HepG2 (cell line): ENCODE measurements at regions not wholly inside any gene's neighbourhood (a gene's known extent, or its start where the extent isn't known, plus 50 kb on each side); places are given as distances from the start of the nearest gene placed in this dataset.

Experiments used
- ATAC-seq: fragments of 200-7000 bp; cut with Tn5 transposase; 3 replicates; pipeline ENCODE4 v1.9.1; 2020; ENCODE audit warnings: mild to moderate bottlenecking, moderate library complexity
- BruUV-seq: library from RNA; stranded (reverse); fragments of 400-500 nt; replicated peaks from 2 replicates; lab custom pipeline; 2021; lab: Mats Ljungman, UMichigan
- CTCF ChIA-PET: fragments of 300-600 bp; formaldehyde crosslinking; extraction: SDS; loops from one replicate; lab custom pipeline; 2021; ENCODE audit warnings: low total read pairs, inconsistent platforms, low intra/inter-chr PET ratio; lab: Yijun Ruan, JAX
- POLR2A ChIA-PET: fragments of 350-600 bp; sonication (Branson Sonifier 250); formaldehyde crosslinking; loops from one replicate; lab custom pipeline; 2020; ENCODE audit warnings: antibody characterized with exemption, inconsistent platforms; lab: Yijun Ruan, JAX
- DNase-seq: peaks from one replicate; pipeline ENCODE4 v3.0.0-alpha.2; 2015; ENCODE audit warnings: low spot score
- FAIRE-seq: peaks from 3 replicates; lab custom pipeline; 2011; peaks lifted over from hg19 to GRCh38; lab: Jason Lieb, UNC
- H2AFZ ChIP-seq: one replicate; pipeline ENCODE4 v1.6.1; 2011; ENCODE audit warnings: low read length, inconsistent platforms
- H3K27ac ChIP-seq: fragments of 300-600 bp; 3 replicates; pipeline ENCODE4 v1.8.0; 2011; ENCODE audit warnings: mixed run types, mild to moderate bottlenecking, mixed read lengths, low read length, inconsistent platforms; ENCODE audit not compliant: insufficient read depth; ENCODE audit errors: extremely low read length
- H3K27me3 ChIP-seq, 2 experiments: fragments of 200-600 bp in 1 of 2; 2 replicates in 1 of 2; 3 replicates in 1 of 2; pipeline versions ENCODE4 v1.6.0 to v1.8.0; 2011; ENCODE audit warnings: low read length in 2 of 2, mild to moderate bottlenecking in 2 of 2, moderate library complexity in 2 of 2, inconsistent platforms in 1 of 2; ENCODE audit not compliant: insufficient read depth in 2 of 2, control insufficient read depth in 1 of 2
- H3K36me3 ChIP-seq, 2 experiments: fragments of 200-600 bp in 1 of 2; replicated peaks in 1 of 2; 2 replicates in 1 of 2; 3 replicates in 1 of 2; pipeline versions ENCODE4 v1.5.1 to v1.8.0; 2011; ENCODE audit warnings: low read length in 2 of 2, inconsistent platforms in 1 of 2; ENCODE audit not compliant: insufficient read depth in 2 of 2, control insufficient read depth in 1 of 2
- H3K4me1 ChIP-seq: 2 replicates; pipeline ENCODE4 v1.5.1; 2012; ENCODE audit warnings: low read length, inconsistent platforms; ENCODE audit not compliant: insufficient read depth
- H3K4me2 ChIP-seq: 2 replicates; pipeline ENCODE4 v1.6.0; 2011; ENCODE audit warnings: low read depth, low read length, inconsistent platforms
- H3K4me3 ChIP-seq, 3 experiments: fragments of 200-600 bp in 1 of 3; sonication (generic), shearing (Covaris generic) in 1 of 3; replicated peaks in 1 of 3; 2 replicates each; pipeline ENCODE4 v1.5.1; 2011 to 2016; ENCODE audit warnings: low read length in 3 of 3, inconsistent platforms in 2 of 3, low read depth in 2 of 3, mild to moderate bottlenecking in 2 of 3, control low read depth in 1 of 3, mixed read lengths in 1 of 3; ENCODE audit not compliant: insufficient read depth in 1 of 3
- H3K79me2 ChIP-seq: one replicate; pipeline ENCODE4 v1.6.1; 2011; ENCODE audit warnings: low read length, inconsistent platforms; ENCODE audit not compliant: insufficient read depth
- H3K9ac ChIP-seq: 2 replicates; pipeline ENCODE4 v1.6.0; 2011; ENCODE audit warnings: mild to moderate bottlenecking, low read depth, low read length, inconsistent platforms; ENCODE audit not compliant: insufficient read depth
- H3K9me3 ChIP-seq: 2 replicates; pipeline ENCODE4 v1.5.1; 2012; ENCODE audit warnings: mild to moderate bottlenecking, low read length
- H4K20me1 ChIP-seq: 2 replicates; pipeline ENCODE4 v1.6.0; 2011; ENCODE audit warnings: inconsistent platforms, mild to moderate bottlenecking, low read length, moderate library complexity; ENCODE audit not compliant: insufficient read depth
- ATM ChIP-seq: fragments of 450-650 bp; IDR thresholded peaks from 2 replicates; pipeline ENCODE4 v1.7.1; 2017; ENCODE audit warnings: mild to moderate bottlenecking, borderline replicate concordance
- ATRX ChIP-seq: sonication (generic); formaldehyde crosslinking; IDR thresholded peaks from 2 replicates; pipeline ENCODE4 v1.4.0; 2020; ENCODE audit warnings: missing genetic modification reagents, borderline replicate concordance
- KMT2B ChIP-seq: IDR thresholded peaks from 2 replicates; pipeline ENCODE4 v1.6.1; 2016; ENCODE audit warnings: missing genetic modification reagents, missing compliant biosample characterization
- RBM39 ChIP-seq: fragments of 200-400 bp; formaldehyde crosslinking; IDR thresholded peaks from one replicate; pipeline ENCODE4 v1.6.1; 2018; ENCODE audit warnings: antibody characterized with exemption, mild to moderate bottlenecking, low read depth, low read length; ENCODE audit not compliant: poor library complexity, severe bottlenecking
- TOPORS ChIP-seq: sonication (generic); formaldehyde crosslinking; IDR thresholded peaks from 2 replicates; pipeline ENCODE4 v1.8.0; 2023; ENCODE audit warnings: mild to moderate bottlenecking, missing genetic modification reagents
- ZNF644 ChIP-seq: IDR thresholded peaks from 2 replicates; pipeline ENCODE4 v1.6.1; 2016; ENCODE audit warnings: low read depth
- ZNF713 ChIP-seq: sonication (generic); formaldehyde crosslinking; IDR thresholded peaks from 2 replicates; pipeline ENCODE4 v1.4.0; 2020; ENCODE audit warnings: mild to moderate bottlenecking, missing genetic modification reagents
- ZSCAN12 ChIP-seq: sonication (generic); formaldehyde crosslinking; IDR thresholded peaks from 2 replicates; pipeline ENCODE4 v1.9.0; 2021; ENCODE audit warnings: mild to moderate bottlenecking, missing genetic modification reagents
- WGBS: methylation state at CpG from one replicate; pipeline ENCODE4 v1.1.6; 2017; ENCODE audit warnings: low lambda C conversion rate; 5-methylcytosine and 5-hydroxymethylcytosine counted together
- in situ Hi-C: cut with HindIII; loops from 2 replicates; pipeline ENCODE4 v1.10.0; 2017; ENCODE audit warnings: low pct_unique_long_range_greater_than_20kb; ENCODE audit not compliant: extremely low pct_ligation_motif_present
- intact Hi-C: fragments of 100-400 bp; cut with micrococcal nuclease; formaldehyde crosslinking; loops from one replicate; pipeline ENCODE4 v1.10.0; 2022; ENCODE audit not compliant: unreplicated experiment
- TF ChIP-seq, protein P1 (sequence below), 2 experiments: IDR thresholded peaks; 2 replicates each; pipeline ENCODE4 v1.6.1; 2011 to 2012; ENCODE audit warnings: low read length in 2 of 2, borderline replicate concordance in 1 of 2, low read depth in 1 of 2, mild to moderate bottlenecking in 1 of 2, moderate library complexity in 1 of 2
- TF ChIP-seq, protein P2 (sequence below): sonication (generic); formaldehyde crosslinking; IDR thresholded peaks from 2 replicates; pipeline ENCODE4 v1.9.0; 2021; ENCODE audit warnings: missing genetic modification reagents, borderline replicate concordance
- TF ChIP-seq, protein P3 (sequence below): sonication (generic); formaldehyde crosslinking; IDR thresholded peaks from 2 replicates; pipeline ENCODE4 v1.5.1; 2020; ENCODE audit warnings: missing genetic modification reagents, mild to moderate bottlenecking, borderline replicate concordance

DNA sequence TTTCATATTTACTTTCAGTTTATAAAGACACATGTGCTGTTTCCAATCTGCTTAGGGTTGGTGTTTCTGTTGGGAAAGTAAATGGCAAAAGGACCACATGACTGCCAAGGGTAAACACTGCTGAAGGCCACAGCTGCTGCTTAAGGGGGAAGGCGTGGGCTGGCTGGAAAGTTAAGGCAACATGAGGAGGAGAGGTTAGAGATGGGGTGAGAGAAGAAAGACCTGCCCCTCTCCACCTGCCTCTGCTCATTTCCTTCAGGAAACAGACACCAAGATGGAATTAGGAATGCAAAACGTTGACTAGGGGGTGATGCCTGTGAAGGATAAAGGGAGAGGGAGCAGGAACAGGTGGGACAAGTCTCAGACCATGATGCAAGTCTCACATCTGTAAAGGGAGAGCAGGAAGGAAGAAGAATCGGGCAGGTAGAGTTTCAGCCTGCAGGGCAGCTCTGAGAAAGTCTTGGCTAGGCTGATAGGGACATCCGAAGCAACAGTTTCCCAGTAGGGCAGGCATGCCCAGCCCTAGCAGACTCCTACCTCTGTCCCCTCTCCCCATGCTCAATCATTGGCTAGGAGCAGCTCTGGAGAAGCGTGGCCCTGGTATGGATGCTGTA is 86.0 kb downstream of the CDC42EP3 start:
- H3K4me2 ChIP-seq = no peak overlapping the region
- ChIA-PET CTCF (no interaction called here), POLR2A (no interaction called here)
- H3K27ac ChIP-seq = no peak overlapping the region
- no peaks in the 10 kb centered on the region for H3K79me2 ChIP-seq
- no peak overlapping the region for H3K4me3 ChIP-seq
- H3K9me3 ChIP-seq = no peaks in the 10 kb centered on the region
- WGBS = 6% methylated on average over 5 of the region's 5 CpGs
- H3K36me3 ChIP-seq = no peaks in the 10 kb centered on the region
- no peaks in the 10 kb centered on the region for H3K4me1 ChIP-seq
- ATAC-seq = no peak
- H3K9ac ChIP-seq = no peak overlapping the region
- no peak for DNase-seq
- in situ Hi-C loops (no loop called here), intact Hi-C loops (no loop called here)
- no TSS peak for BruUV-seq
- H2AFZ ChIP-seq = no peak overlapping the region
- peaks cover 0 to 13% of the 10 kb centered on the region in 2 experiments; a peak in 4 of 5 replicates for H3K27me3 ChIP-seq
- no peak for FAIRE-seq
- H4K20me1 ChIP-seq = no peaks in the 10 kb centered on the region
- TF ChIP-seq ATRX (no peak), KMT2B (CRISPR knock-in tag) (no peak), ATM (no peak), RBM39 (no peak), TOPORS (CRISPR knock-in tag) (no peak), ZSCAN12 (CRISPR knock-in tag) (no peak), ZNF713 (CRISPR knock-in tag) (no peak), ZNF644 (CRISPR knock-in tag) (no peak)
- TF ChIP-seq, protein P1, sequence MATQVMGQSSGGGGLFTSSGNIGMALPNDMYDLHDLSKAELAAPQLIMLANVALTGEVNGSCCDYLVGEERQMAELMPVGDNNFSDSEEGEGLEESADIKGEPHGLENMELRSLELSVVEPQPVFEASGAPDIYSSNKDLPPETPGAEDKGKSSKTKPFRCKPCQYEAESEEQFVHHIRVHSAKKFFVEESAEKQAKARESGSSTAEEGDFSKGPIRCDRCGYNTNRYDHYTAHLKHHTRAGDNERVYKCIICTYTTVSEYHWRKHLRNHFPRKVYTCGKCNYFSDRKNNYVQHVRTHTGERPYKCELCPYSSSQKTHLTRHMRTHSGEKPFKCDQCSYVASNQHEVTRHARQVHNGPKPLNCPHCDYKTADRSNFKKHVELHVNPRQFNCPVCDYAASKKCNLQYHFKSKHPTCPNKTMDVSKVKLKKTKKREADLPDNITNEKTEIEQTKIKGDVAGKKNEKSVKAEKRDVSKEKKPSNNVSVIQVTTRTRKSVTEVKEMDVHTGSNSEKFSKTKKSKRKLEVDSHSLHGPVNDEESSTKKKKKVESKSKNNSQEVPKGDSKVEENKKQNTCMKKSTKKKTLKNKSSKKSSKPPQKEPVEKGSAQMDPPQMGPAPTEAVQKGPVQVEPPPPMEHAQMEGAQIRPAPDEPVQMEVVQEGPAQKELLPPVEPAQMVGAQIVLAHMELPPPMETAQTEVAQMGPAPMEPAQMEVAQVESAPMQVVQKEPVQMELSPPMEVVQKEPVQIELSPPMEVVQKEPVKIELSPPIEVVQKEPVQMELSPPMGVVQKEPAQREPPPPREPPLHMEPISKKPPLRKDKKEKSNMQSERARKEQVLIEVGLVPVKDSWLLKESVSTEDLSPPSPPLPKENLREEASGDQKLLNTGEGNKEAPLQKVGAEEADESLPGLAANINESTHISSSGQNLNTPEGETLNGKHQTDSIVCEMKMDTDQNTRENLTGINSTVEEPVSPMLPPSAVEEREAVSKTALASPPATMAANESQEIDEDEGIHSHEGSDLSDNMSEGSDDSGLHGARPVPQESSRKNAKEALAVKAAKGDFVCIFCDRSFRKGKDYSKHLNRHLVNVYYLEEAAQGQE (IDR thresholded peaks at IDR 0.05; ENCODE audit: borderline replicate concordance in 1 of 2, low read depth in 1 of 2, low read length in 2 of 2) = no peak
- TF ChIP-seq, protein P2, sequence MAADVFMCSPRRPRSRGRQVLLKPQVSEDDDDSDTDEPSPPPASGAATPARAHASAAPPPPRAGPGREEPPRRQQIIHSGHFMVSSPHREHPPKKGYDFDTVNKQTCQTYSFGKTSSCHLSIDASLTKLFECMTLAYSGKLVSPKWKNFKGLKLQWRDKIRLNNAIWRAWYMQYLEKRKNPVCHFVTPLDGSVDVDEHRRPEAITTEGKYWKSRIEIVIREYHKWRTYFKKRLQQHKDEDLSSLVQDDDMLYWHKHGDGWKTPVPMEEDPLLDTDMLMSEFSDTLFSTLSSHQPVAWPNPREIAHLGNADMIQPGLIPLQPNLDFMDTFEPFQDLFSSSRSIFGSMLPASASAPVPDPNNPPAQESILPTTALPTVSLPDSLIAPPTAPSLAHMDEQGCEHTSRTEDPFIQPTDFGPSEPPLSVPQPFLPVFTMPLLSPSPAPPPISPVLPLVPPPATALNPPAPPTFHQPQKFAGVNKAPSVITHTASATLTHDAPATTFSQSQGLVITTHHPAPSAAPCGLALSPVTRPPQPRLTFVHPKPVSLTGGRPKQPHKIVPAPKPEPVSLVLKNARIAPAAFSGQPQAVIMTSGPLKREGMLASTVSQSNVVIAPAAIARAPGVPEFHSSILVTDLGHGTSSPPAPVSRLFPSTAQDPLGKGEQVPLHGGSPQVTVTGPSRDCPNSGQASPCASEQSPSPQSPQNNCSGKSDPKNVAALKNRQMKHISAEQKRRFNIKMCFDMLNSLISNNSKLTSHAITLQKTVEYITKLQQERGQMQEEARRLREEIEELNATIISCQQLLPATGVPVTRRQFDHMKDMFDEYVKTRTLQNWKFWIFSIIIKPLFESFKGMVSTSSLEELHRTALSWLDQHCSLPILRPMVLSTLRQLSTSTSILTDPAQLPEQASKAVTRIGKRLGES = no peak
- TF ChIP-seq, protein P3, sequence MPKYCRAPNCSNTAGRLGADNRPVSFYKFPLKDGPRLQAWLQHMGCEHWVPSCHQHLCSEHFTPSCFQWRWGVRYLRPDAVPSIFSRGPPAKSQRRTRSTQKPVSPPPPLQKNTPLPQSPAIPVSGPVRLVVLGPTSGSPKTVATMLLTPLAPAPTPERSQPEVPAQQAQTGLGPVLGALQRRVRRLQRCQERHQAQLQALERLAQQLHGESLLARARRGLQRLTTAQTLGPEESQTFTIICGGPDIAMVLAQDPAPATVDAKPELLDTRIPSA (CRISPR knock-in tag) = no peak
